Small intestine (tissue), 7 donors: ENCODE measurements at regions not wholly inside any gene's neighbourhood (a gene's known extent, or its start where the extent isn't known, plus 50 kb on each side); places are given as distances from the start of the nearest gene placed in this dataset.

ENCODE experiments used
- DNase-seq, 2 donors: peaks; one replicate each; pipeline versions ENCODE4 v3.0.0 to v3.0.0-alpha.2; 2013
- FAIRE-seq: peaks from 2 replicates; lab custom pipeline; 2012; peaks lifted over from hg19 to GRCh38; lab: Jason Lieb, UNC
- H3K27ac ChIP-seq, 3 donors: one replicate each; pipeline ENCODE4 v1.5.1; 2013; ENCODE audit warnings: low read length in 2 of 3, mild to moderate bottlenecking in 2 of 3, control low read depth in 1 of 3, inconsistent platforms in 1 of 3, low read depth in 1 of 3, moderate library complexity in 1 of 3
- H3K27me3 ChIP-seq, 3 donors: one replicate each; pipeline ENCODE4 v1.6.1; 2013; ENCODE audit warnings: low read length in 3 of 3, inconsistent platforms in 1 of 3; ENCODE audit not compliant: control insufficient read depth in 3 of 3, insufficient read depth in 3 of 3
- H3K36me3 ChIP-seq, 3 donors: one replicate each; pipeline ENCODE4 v1.6.1; 2013; ENCODE audit warnings: low read length in 3 of 3, inconsistent platforms in 1 of 3, low read depth in 1 of 3, mild to moderate bottlenecking in 1 of 3, moderate library complexity in 1 of 3; ENCODE audit not compliant: control insufficient read depth in 3 of 3, insufficient read depth in 2 of 3
- H3K4me1 ChIP-seq, 3 donors: one replicate each; pipeline ENCODE4 v1.6.1; 2013; ENCODE audit warnings: low read length in 2 of 3, inconsistent platforms in 1 of 3, low read depth in 1 of 3, mild to moderate bottlenecking in 1 of 3, moderate library complexity in 1 of 3; ENCODE audit not compliant: control insufficient read depth in 3 of 3, insufficient read depth in 2 of 3
- H3K4me3 ChIP-seq, 3 donors: one replicate each; pipeline ENCODE4 v1.5.1; 2013; ENCODE audit warnings: low read length in 3 of 3, control low read depth in 1 of 3, inconsistent platforms in 1 of 3, low read depth in 1 of 3, mild to moderate bottlenecking in 1 of 3, moderate library complexity in 1 of 3
- H3K9me3 ChIP-seq, 2 donors: one replicate each; pipeline ENCODE4 v1.6.1; 2013; ENCODE audit warnings: low read depth in 1 of 2, low read length in 1 of 2; ENCODE audit not compliant: control insufficient read depth in 2 of 2, insufficient read depth in 1 of 2
- whole genome bisulfite sequencing, 3 donors: extraction: QIAGEN DNeasy Blood & Tissue Kit; methylation state at CpG; one replicate each; pipeline ENCODE4 v1.1.7; 2013; 5-methylcytosine and 5-hydroxymethylcytosine counted together
- donor health status: healthy with polysubstance abuse.
- donor health status: control.
- donor health status: control.
- donor health status: Bipolar disorder and iron deficiency.
- donor health status: healthy.

DNA sequence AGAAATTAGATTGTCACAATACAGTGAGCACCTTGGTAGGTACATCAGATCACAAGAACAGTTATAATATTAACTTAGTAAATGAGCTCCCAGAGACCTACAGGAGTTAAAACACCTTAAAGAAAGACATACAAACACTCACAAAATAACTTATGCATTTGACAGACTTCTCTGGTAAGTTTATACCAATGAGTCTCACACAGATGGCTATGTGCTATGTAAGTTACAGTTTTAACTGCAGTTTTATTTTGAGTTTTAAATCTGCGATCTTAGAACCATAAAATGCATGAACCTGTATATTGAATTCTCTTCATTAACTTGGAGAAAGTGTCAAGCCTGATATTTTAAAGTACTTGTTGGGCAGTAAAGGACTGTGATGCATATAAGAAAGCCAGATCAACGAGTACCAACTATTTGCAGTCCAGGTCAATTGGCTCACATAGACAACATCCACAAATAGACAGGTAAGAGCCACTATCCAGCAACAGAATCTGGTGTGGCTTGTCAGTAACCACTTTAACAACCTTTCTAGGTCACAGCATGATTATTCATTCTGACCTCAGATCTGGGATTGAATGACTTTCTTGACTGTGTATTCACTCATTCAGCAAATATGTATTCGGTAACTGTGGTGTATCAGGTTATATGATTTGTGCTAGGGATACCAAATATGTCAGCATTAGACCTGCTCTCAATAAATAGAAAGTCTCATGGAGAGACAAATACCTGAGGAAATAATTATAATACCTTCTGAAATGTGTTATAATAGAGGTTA lies 856.6 kb upstream of the MGAT4C start:
- WGBS, 3 donors = 58 to 70% (median 62%) methylated on average over 3 of the region's 3 CpGs
- Histone ChIP-seq H3K4me3 (no peak overlapping the region), H3K27ac (no peak overlapping the region), H3K36me3 (no peaks in the 10 kb centered on the region), H3K4me1 (no peaks in the 10 kb centered on the region), H3K9me3 (no peaks in the 10 kb centered on the region), H3K27me3 (no peaks in the 10 kb centered on the region)
- no peak for DNase-seq
- FAIRE-seq = no peak

DNA sequence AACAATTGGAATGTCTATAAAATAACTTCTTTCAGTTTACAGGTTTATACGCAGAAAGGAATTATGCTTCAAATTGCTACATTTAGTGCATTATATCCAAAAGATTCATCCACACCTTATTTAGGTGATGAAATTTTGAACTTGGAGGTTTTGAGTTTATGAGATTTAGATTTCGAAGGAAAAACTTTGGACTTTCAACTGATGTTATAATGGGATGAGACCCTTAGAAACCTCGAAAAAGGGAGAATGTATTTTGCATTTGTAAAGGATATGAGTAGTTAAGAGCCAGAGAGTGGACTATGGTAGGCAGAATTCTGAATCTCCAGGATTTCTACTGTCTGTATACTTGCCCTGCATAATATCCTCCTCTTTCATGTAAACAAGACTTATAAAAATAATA lies 851.6 kb upstream of the MGAT4C start:
- 51 to 78% (median 62%) methylated on average over 3 of the region's 3 CpGs for WGBS, 3 donors
- H3K36me3 ChIP-seq = no peaks in the 10 kb centered on the region
- H3K27ac ChIP-seq = no peak overlapping the region
- H3K27me3 ChIP-seq = no peaks in the 10 kb centered on the region
- FAIRE-seq (no peak), DNase-seq (no peak)
- H3K4me1 ChIP-seq = no peaks in the 10 kb centered on the region
- H3K4me3 ChIP-seq = no peak overlapping the region
- no peaks in the 10 kb centered on the region for H3K9me3 ChIP-seq

DNA sequence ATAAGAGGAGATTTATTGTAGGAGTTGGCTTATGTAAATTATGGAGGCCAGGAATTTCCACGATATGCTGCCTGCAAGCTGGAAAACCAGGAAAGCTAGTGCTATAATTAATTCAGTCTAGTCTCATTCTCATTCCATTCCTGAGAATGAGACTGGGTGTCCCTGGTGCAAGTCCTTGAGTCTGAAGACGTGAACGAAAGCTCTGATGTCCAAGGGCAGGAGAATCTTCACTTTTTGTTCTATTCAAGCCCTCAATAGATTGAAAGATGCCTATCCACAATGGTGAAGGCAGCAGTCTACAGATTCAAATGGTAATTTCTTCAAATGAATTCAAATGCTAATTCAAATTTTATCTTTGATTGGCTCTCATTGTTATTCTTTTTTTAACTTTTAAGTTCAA lies 851.1 kb upstream of the MGAT4C start:
- no peaks in the 10 kb centered on the region for H3K9me3 ChIP-seq
- FAIRE-seq (no peak), DNase-seq (no peak)
- H3K36me3 ChIP-seq = no peaks in the 10 kb centered on the region
- 65 to 79% (median 75%) methylated on average over 3 of the region's 3 CpGs for WGBS, 3 donors
- no peaks in the 10 kb centered on the region for H3K4me1 ChIP-seq
- no peaks in the 10 kb centered on the region for H3K27me3 ChIP-seq
- no peak overlapping the region for H3K4me3 ChIP-seq
- no peak overlapping the region for H3K27ac ChIP-seq

DNA sequence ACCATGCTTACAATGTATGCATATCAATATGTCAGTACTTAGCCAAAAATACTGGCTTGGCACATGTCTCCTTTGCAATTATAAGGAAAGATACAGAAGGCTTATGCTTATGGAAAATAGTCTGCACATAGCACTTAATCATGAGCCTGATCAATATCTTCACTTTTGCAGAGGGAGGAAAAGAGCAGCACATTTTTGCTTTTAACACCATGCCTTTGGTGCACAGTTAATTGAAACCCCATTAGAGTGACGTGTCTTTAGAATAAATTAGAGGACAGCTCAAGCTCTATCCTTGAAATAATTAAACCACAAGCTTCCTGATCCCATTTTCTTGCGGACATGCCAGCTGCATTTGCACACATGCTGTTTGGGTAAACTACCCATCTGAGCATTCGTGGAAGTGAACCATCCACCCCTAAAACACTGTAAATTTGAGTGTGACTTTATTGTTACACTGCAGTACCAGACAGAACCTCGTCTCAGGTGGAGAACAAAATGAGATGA lies 839.9 kb upstream of the MGAT4C start:
- 53 to 71% (median 69%) methylated on average over 4 of the region's 4 CpGs for WGBS, 3 donors
- H3K27me3 ChIP-seq = no peaks in the 10 kb centered on the region
- H3K36me3 ChIP-seq = no peaks in the 10 kb centered on the region
- no peak overlapping the region for H3K27ac ChIP-seq
- no peaks in the 10 kb centered on the region for H3K9me3 ChIP-seq
- FAIRE-seq (no peak), DNase-seq (no peak)
- H3K4me1 ChIP-seq = no peaks in the 10 kb centered on the region
- no peak overlapping the region for H3K4me3 ChIP-seq

DNA sequence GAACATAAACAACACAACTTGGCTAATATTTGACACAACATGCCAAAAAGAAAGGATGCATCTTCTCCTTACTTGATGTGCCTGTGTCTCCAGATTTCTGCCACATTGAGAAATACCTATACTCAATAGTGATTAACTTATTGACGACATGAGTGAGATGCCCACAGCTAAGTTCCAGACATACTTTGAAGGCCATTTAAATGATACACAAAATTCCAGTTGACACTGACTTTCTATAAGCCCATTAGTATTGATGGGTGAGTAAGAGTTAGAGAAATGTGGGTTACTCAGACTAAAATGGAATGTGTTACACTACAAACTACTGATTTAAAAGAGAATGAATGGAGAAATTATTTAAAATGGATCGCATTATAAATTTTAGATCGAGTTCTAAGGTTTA lies 838.2 kb upstream of the MGAT4C start:
- WGBS, 3 donors = 80 to 87% (median 81%) methylated on average over 3 of the region's 3 CpGs
- Histone ChIP-seq H3K27ac (no peak overlapping the region), H3K4me3 (no peak overlapping the region), H3K4me1 (no peaks in the 10 kb centered on the region), H3K27me3 (no peaks in the 10 kb centered on the region), H3K36me3 (no peaks in the 10 kb centered on the region), H3K9me3 (no peaks in the 10 kb centered on the region)
- DNase-seq = no peak
- no peak for FAIRE-seq

DNA sequence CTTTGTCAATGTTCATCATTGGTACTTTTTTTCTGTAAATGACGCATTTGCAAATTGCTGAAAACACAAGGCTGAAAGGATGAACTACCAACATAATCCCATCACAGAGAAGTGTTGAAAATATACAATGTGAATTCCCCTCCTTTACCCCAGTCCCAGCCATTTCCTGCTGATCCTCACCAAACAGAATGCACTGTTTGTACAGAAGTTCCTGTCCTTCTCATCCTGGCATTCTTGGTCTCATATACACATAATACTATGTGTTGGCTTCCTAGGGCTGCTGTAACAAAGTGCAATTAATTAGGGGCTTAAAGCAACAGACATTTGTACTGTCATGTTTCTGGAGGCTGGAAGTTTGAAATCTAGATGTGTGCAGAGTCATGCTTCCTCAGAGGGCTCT lies 836.2 kb upstream of the MGAT4C start:
- Histone ChIP-seq H3K4me3 (no peak overlapping the region), H3K36me3 (no peaks in the 10 kb centered on the region), H3K27ac (no peak overlapping the region), H3K27me3 (no peaks in the 10 kb centered on the region), H3K4me1 (no peaks in the 10 kb centered on the region), H3K9me3 (no peaks in the 10 kb centered on the region)
- FAIRE-seq (no peak), DNase-seq (no peak)
- 80 to 93% (median 90%) methylated on average over 1 of the region's 1 CpG for WGBS, 3 donors

DNA sequence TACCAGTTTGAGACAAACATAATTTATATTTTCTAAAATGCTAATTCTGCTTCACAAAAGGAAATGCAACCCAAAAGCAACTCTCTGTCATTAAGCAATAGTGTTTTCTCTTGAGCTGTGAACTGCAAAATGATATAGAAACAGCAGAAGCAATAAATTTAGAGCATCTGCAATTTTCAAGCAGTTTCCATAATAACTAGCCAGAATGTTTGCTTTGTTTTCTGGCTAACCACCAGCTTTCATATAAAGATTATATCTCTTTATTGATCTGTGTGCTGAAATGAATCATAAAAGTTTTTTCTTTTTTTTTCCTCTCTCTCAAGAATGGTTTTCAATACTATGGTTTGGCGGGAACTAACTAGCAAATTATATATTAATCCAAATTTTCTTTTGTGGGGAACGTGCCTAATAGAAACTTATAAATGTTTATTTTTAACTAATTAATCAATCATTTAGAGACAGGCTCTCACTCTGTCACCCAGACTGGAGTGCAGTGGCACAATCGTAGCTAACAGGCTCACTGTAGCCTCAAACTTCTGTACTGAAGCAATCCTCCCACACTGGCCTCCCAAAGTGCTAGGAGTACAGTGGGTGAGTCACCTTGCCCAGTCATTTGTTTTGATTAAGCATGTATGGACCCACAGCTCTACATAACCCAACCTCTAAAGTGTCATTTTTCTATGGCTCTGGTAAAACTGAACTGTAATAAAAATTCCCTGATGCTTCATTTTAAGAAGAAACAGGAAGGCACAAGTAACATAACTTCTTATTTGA lies 830.1 kb upstream of the MGAT4C start:
- 15 to 56% (median 25%) methylated on average over 3 of the region's 3 CpGs for WGBS, 3 donors

DNA sequence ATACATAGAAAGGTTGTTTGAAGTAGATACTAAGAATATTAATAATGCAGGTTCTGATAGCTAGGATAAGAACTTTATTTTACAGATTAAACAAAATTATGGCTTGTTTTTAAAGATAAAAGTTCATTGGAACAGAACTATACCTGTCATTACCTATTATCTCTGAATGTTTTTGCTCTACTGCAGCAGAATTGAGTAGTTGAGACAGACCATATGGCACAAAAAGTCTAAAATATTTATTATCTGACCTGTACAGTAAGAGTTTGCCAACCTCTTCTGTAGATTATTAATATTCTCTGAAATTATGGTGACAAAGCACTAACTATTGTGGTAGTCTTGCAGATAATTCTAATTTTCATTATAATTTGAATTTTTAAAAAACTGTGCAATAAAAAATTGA lies 829.1 kb upstream of the MGAT4C start:
- Histone ChIP-seq H3K27ac (no peak overlapping the region), H3K9me3 (no peaks in the 10 kb centered on the region), H3K36me3 (no peaks in the 10 kb centered on the region), H3K4me1 (no peaks in the 10 kb centered on the region), H3K27me3 (no peaks in the 10 kb centered on the region), H3K4me3 (no peak overlapping the region)
- FAIRE-seq (no peak), DNase-seq (no peak)

More for the DNA sequence above, 830.1 kb upstream of the MGAT4C start:
- H3K36me3 ChIP-seq = no peaks in the 10 kb centered on the region
- H3K4me3 ChIP-seq = no peak overlapping the region
- H3K27me3 ChIP-seq = no peaks in the 10 kb centered on the region
- DNase-seq (no peak), FAIRE-seq (no peak)
- H3K27ac ChIP-seq = no peak overlapping the region
- no peaks in the 10 kb centered on the region for H3K4me1 ChIP-seq
- H3K9me3 ChIP-seq = no peaks in the 10 kb centered on the region
